Upper lobe of left lung (tissue), 6 donors: ENCODE measurements at regions not wholly inside any gene's neighbourhood (a gene's known extent, or its start where the extent isn't known, plus 50 kb on each side); places are given as distances from the start of the nearest gene placed in this dataset.

Source experiments
- ATAC-seq, 2 donors: fragments of 200-7000 bp; cut with Tn5 transposase; one replicate each; pipeline ENCODE4 v1.9.1; 2022; ENCODE audit warnings: mild to moderate bottlenecking in 2 of 2, moderate library complexity in 2 of 2; ENCODE audit not compliant: low FRiP score in 2 of 2
- DNase-seq, 2 donors: peaks; one replicate each; pipeline ENCODE4 v3.0.0-alpha.2; 2019 to 2020
- H3K27ac ChIP-seq, 4 donors: fragments of 200-600 bp; sonication (generic); one replicate each; pipeline ENCODE4 v1.5.1; 2016 to 2019
- H3K27me3 ChIP-seq, 4 donors: fragments of 200-600 bp; sonication (generic); one replicate each; pipeline ENCODE4 v1.5.1; 2017 to 2019
- H3K36me3 ChIP-seq, 4 donors: fragments of 200-600 bp; sonication (generic); one replicate each; pipeline ENCODE4 v1.5.1; 2016 to 2019
- H3K4me1 ChIP-seq, 4 donors: fragments of 200-600 bp; sonication (generic); one replicate each; pipeline ENCODE4 v1.5.1; 2018 to 2019
- H3K4me3 ChIP-seq, 4 donors: fragments of 200-600 bp; sonication (generic); one replicate each; pipeline ENCODE4 v1.5.1; 2017 to 2019; ENCODE audit warnings: mild to moderate bottlenecking in 2 of 4, moderate library complexity in 1 of 4
- H3K9me3 ChIP-seq, 4 donors: fragments of 200-600 bp; sonication (generic); one replicate each; pipeline ENCODE4 v1.5.1; 2018 to 2019
- CTCF ChIP-seq, 6 experiments: fragments of 450-650 bp in 4 of 6; fragments of 200-600 bp in 2 of 6; sonication (generic) in 2 of 6; IDR thresholded peaks; one replicate each; pipeline ENCODE4 v1.5.1; 2016 to 2019; ENCODE audit warnings: antibody characterized with exemption in 6 of 6
- EP300 ChIP-seq, 4 donors: sonication (generic); formaldehyde crosslinking; IDR thresholded peaks; one replicate each; pipeline ENCODE4 v1.5.1; 2017; ENCODE audit warnings: antibody characterized with exemption in 4 of 4, control low read depth in 2 of 4
- POLR2A ChIP-seq, 4 donors: fragments of 450-650 bp; IDR thresholded peaks; one replicate each; pipeline ENCODE4 v1.5.1; 2016 to 2017; ENCODE audit warnings: antibody characterized with exemption in 4 of 4, mild to moderate bottlenecking in 2 of 4
- POLR2AphosphoS5 ChIP-seq, 2 donors: sonication (generic); formaldehyde crosslinking; IDR thresholded peaks; one replicate each; pipeline ENCODE4 v1.5.1; 2017; ENCODE audit warnings: antibody characterized with exemption in 2 of 2
- WGBS, 2 donors: methylation state at CpG; one replicate each; pipeline ENCODE4 v1.1.5; 2017 to 2018; 5-methylcytosine and 5-hydroxymethylcytosine counted together
- donor health status: DM: no; HTN: no; CAD: no; lungs with moderate emphysema.
- donor health status: DM: no; HTN: yes; CAD: no; lungs with severe emphysema.

- no peaks in the 10 kb centered on the region for H3K9me3 ChIP-seq
- DNase-seq (no peak), ATAC-seq (no peak)
- H3K4me1 ChIP-seq, result no peaks in the 10 kb centered on the region
- H3K27ac ChIP-seq, result no peak overlapping the region
- H3K4me3 ChIP-seq, result no peak overlapping the region
- no peaks in the 10 kb centered on the region for H3K36me3 ChIP-seq
- TF ChIP-seq POLR2AphosphoS5 (IDR thresholded peaks at IDR 0.05), result no peak
- no peaks in the 10 kb centered on the region for H3K27me3 ChIP-seq
These were observed 1574.4 kb downstream of the BRINP3 start for GRCh38 chr1:188903241-188903640.

DNA sequence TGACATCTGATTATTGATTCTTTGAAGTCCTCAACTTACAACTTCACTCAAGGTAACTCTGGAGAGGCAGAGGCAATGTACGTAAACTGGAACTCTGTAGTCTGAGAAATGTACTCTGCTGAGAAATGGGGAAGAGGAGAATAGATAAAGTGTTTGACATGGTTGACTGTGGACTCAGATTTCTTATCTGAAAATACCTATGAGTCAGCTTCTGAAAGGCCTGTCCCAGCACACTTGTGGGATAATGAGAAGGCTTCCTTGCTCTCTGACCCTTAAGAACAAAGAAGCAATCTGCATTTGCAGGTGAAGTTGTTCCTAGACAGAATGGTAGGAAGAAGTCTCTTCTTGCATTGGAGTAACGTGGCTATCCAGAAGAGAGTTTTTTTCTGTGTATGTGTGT, 1573.5 kb downstream of the BRINP3 start:
- no peak overlapping the region for H3K27ac ChIP-seq
- no peaks in the 10 kb centered on the region for H3K4me1 ChIP-seq
- no peaks in the 10 kb centered on the region for H3K9me3 ChIP-seq
- H3K36me3 ChIP-seq, result no peaks in the 10 kb centered on the region
- H3K27me3 ChIP-seq, result no peaks in the 10 kb centered on the region
- 67 to 72% methylated on average over 2 of the region's 2 CpGs for WGBS, 2 donors
- DNase-seq (no peak), ATAC-seq (no peak)
- H3K4me3 ChIP-seq, result no peak overlapping the region
- TF ChIP-seq CTCF (IDR thresholded peaks at IDR 0.05) (no peak), EP300 (IDR thresholded peaks at IDR 0.05) (no peak), POLR2AphosphoS5 (IDR thresholded peaks at IDR 0.05) (no peak), POLR2A (IDR thresholded peaks at IDR 0.05) (no peak)

GRCh38 chr1:188906921-188907641, 1570.6 kb downstream of the BRINP3 start:
- ATAC-seq (no peak), DNase-seq (no peak)
- H3K9me3 ChIP-seq, result no peaks in the 10 kb centered on the region
- no peak overlapping the region for H3K27ac ChIP-seq
- TF ChIP-seq POLR2AphosphoS5 (IDR thresholded peaks at IDR 0.05), result no peak
- no peak for TF ChIP-seq EP300 (IDR thresholded peaks at IDR 0.05)
- no peak for TF ChIP-seq CTCF (IDR thresholded peaks at IDR 0.05)
- TF ChIP-seq POLR2A (IDR thresholded peaks at IDR 0.05), result no peak
- H3K4me3 ChIP-seq, result no peak overlapping the region
- no peaks in the 10 kb centered on the region for H3K36me3 ChIP-seq
- 84 to 85% methylated on average over 10 of the region's 10 CpGs for WGBS, 2 donors
- H3K4me1 ChIP-seq, result no peaks in the 10 kb centered on the region
- H3K27me3 ChIP-seq, result no peaks in the 10 kb centered on the region

GRCh38 chr1:188930382-188930781, 1547.3 kb downstream of the BRINP3 start:
- Histone ChIP-seq H3K36me3 (no peaks in the 10 kb centered on the region), H3K9me3 (no peaks in the 10 kb centered on the region), H3K27me3 (no peaks in the 10 kb centered on the region), H3K4me3 (no peak overlapping the region), H3K4me1 (no peaks in the 10 kb centered on the region), H3K27ac (no peak overlapping the region)
- DNase-seq (no peak), ATAC-seq (no peak)
- TF ChIP-seq EP300 (IDR thresholded peaks at IDR 0.05), result no peak
- TF ChIP-seq POLR2A (IDR thresholded peaks at IDR 0.05), result no peak
- TF ChIP-seq POLR2AphosphoS5 (IDR thresholded peaks at IDR 0.05), result no peak
- TF ChIP-seq CTCF (IDR thresholded peaks at IDR 0.05), result no peak
- WGBS, 2 donors, result 77 to 85% methylated on average over 3 of the region's 3 CpGs

- ATAC-seq (no peak), DNase-seq (no peak)
- Histone ChIP-seq H3K9me3 (no peaks in the 10 kb centered on the region), H3K36me3 (no peaks in the 10 kb centered on the region), H3K27me3 (no peaks in the 10 kb centered on the region), H3K4me3 (no peak overlapping the region), H3K27ac (no peak overlapping the region), H3K4me1 (no peaks in the 10 kb centered on the region)
- TF ChIP-seq EP300 (IDR thresholded peaks at IDR 0.05) (no peak), CTCF (IDR thresholded peaks at IDR 0.05) (no peak), POLR2AphosphoS5 (IDR thresholded peaks at IDR 0.05) (no peak), POLR2A (IDR thresholded peaks at IDR 0.05) (no peak)
- 77 to 85% methylated on average over 1 of the region's 1 CpG for WGBS, 2 donors
These were observed 1546.2 kb downstream of the BRINP3 start for GRCh38 chr1:188931506-188931905.
